NT2/D1 (cell line): ENCODE measurements at regions not wholly inside any gene's neighbourhood (a gene's known extent, or its start where the extent isn't known, plus 50 kb on each side); places are given as distances from the start of the nearest gene placed in this dataset.

ENCODE experiments used
- DNase-seq: peaks from one replicate; pipeline ENCODE4 v3.0.0-alpha.2; 2011; ENCODE audit warnings: low read depth, low spot score
- H3K27me3 ChIP-seq: 2 replicates; pipeline ENCODE4 v1.6.0; 2011; ENCODE audit warnings: mild to moderate bottlenecking; ENCODE audit not compliant: insufficient read length, insufficient read depth
- H3K36me3 ChIP-seq: 2 replicates; pipeline ENCODE4 v1.6.1; 2011; ENCODE audit warnings: mild to moderate bottlenecking, low read length, mixed read lengths; ENCODE audit not compliant: insufficient read depth, insufficient read length
- H3K4me1 ChIP-seq: 2 replicates; pipeline ENCODE4 v1.5.1; 2011; ENCODE audit not compliant: insufficient read depth, insufficient read length
- H3K4me3 ChIP-seq: 2 replicates; pipeline ENCODE4 v1.5.1; 2011; ENCODE audit warnings: low read depth; ENCODE audit not compliant: insufficient read length
- H3K9ac ChIP-seq: 2 replicates; pipeline ENCODE4 v1.6.0; 2011; ENCODE audit warnings: low read depth; ENCODE audit not compliant: insufficient read length
- H3K9me3 ChIP-seq: 2 replicates; pipeline ENCODE4 v1.5.1; 2011; ENCODE audit warnings: mild to moderate bottlenecking, low read length; ENCODE audit not compliant: insufficient read depth
- SUZ12 ChIP-seq: IDR thresholded peaks from 2 replicates; pipeline ENCODE4 v1.6.1; 2011; ENCODE audit not compliant: insufficient read length, insufficient read depth; ENCODE audit errors: extremely low read depth
- YY1 ChIP-seq: IDR thresholded peaks from 2 replicates; pipeline ENCODE4 v1.6.1; 2011; ENCODE audit not compliant: insufficient read length, insufficient read depth
- ZNF274 ChIP-seq: IDR thresholded peaks from 2 replicates; pipeline ENCODE4 v1.6.1; 2011; ENCODE audit warnings: mild to moderate bottlenecking, low read depth, low read length

- H3K9me3 ChIP-seq, result no peaks in the 10 kb centered on the region
- H3K9ac ChIP-seq, result no peak overlapping the region
- H3K4me3 ChIP-seq, result no peak overlapping the region
- no peaks in the 10 kb centered on the region for H3K4me1 ChIP-seq
- H3K27me3 ChIP-seq, result no peaks in the 10 kb centered on the region
- TF ChIP-seq SUZ12 (no peak), YY1 (no peak), ZNF274 (no peak)
- no peak for DNase-seq
- H3K36me3 ChIP-seq, result no peaks in the 10 kb centered on the region
Measured at GRCh38 chr2:185128996-185129395, 530.7 kb downstream of the ZNF804A start.

- Histone ChIP-seq H3K27me3 (no peaks in the 10 kb centered on the region), H3K4me1 (no peaks in the 10 kb centered on the region), H3K4me3 (no peak overlapping the region), H3K9me3 (no peaks in the 10 kb centered on the region), H3K9ac (no peak overlapping the region), H3K36me3 (no peaks in the 10 kb centered on the region)
- TF ChIP-seq YY1 (no peak), SUZ12 (no peak), ZNF274 (no peak)
- no peak for DNase-seq
Measured at GRCh38 chr2:185130685-185131084, 532.4 kb downstream of the ZNF804A start.

DNA sequence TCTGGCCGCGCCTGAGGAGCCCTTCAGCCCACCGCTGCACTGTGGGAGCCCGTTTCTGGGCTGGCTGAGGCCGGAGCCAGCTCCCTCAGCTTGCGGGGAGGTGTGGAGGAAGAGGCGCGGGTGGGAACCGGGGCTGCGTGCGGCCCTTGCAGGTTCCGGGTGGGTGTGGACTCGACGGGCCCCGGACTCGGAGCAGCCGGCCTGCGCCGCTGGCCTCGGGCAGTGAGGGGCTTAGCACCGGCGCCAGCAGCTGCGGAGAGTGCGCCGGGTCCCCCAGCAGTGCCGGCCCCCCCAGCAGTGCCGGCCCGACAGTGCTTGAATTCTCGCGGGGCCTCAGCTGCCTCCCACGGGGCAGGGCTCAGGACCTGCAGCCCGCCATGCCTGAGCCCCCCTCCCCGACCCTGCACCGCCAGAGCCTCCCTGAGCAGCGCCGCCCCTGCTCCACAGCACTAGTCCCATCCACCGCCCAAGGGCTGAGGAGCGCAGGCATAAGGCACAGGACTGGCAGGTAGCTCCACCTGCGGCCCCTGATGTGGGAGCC, 534.2 kb downstream of the ZNF804A start:
- TF ChIP-seq YY1 (no peak), SUZ12 (no peak)
- Histone ChIP-seq H3K27me3 (no peaks in the 10 kb centered on the region), H3K9ac (no peak overlapping the region), H3K9me3 (no peaks in the 10 kb centered on the region), H3K36me3 (no peaks in the 10 kb centered on the region), H3K4me1 (no peaks in the 10 kb centered on the region), H3K4me3 (no peak overlapping the region)
- DNase-seq, result no peak

- no peak overlapping the region for H3K9ac ChIP-seq
- peaks cover 8% of the 10 kb centered on the region; the same call in 1 of the 2 replicates for H3K9me3 ChIP-seq
- H3K4me3 ChIP-seq, result no peak overlapping the region
- TF ChIP-seq ZNF274 (no peak), YY1 (no peak), SUZ12 (no peak)
- no peaks in the 10 kb centered on the region for H3K27me3 ChIP-seq
- H3K36me3 ChIP-seq, result no peaks in the 10 kb centered on the region
- H3K4me1 ChIP-seq, result no peaks in the 10 kb centered on the region
- DNase-seq, result no peak
Measured at GRCh38 chr2:185137700-185138099, 539.4 kb downstream of the ZNF804A start.

GRCh38 chr2:185142677-185143076, 544.3 kb downstream of the ZNF804A start:
- no peak for TF ChIP-seq YY1
- TF ChIP-seq ZNF274, result no peak
- no peak for TF ChIP-seq SUZ12
- Histone ChIP-seq H3K27me3 (no peaks in the 10 kb centered on the region), H3K9ac (no peak overlapping the region), H3K4me1 (no peaks in the 10 kb centered on the region), H3K9me3 (peaks cover 8% of the 10 kb centered on the region; the same call in 1 of the 2 replicates), H3K36me3 (no peaks in the 10 kb centered on the region), H3K4me3 (no peak overlapping the region)
- no peak for DNase-seq

DNA sequence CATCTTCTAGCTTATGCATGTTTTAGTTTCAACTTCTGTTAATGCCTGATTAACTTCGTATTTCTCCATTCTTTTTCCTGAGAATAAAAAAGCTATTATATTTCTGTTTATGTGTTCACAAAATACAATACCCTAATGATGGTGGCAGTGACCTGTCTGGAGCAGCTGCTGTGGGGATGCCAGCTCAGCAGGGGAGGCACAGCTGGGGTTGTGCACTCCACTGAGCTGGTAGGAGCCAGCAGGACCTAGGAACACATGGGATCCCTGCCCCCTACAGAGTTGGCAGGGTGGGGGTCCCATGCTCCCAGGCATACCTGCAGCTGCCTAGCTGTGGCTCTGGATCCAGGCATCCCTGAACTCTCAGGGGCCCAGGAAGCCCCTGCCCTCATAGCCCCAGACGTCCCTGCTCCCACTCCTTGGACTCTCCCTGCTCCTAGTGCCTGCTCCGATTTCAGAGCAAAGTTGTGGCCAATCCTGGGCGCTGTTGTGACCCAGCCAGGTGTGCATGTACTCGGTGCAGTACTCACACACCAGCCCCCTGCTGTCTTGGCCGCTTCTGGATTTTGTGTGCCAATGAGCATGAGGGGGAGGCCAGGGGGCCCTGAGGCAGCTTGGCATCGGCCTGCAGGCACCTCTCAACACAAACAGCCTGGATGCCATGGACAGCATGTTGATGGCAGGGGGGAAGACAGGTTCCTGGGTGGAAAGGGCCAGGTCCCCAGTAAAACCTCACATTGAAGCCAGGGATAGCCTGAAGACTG, 546.0 kb downstream of the ZNF804A start:
- Histone ChIP-seq H3K4me3 (no peak overlapping the region), H3K4me1 (no peaks in the 10 kb centered on the region), H3K9ac (no peak overlapping the region), H3K36me3 (no peaks in the 10 kb centered on the region), H3K9me3 (peaks cover 8% of the 10 kb centered on the region; the same call in 1 of the 2 replicates), H3K27me3 (no peaks in the 10 kb centered on the region)
- DNase-seq, result no peak
- TF ChIP-seq ZNF274, result no peak
- TF ChIP-seq SUZ12, result no peak
- TF ChIP-seq YY1, result no peak

GRCh38 chr2:185145316-185146121, 547.2 kb downstream of the ZNF804A start:
- Histone ChIP-seq H3K4me1 (no peaks in the 10 kb centered on the region), H3K4me3 (no peak overlapping the region), H3K36me3 (no peaks in the 10 kb centered on the region), H3K9me3 (no peaks in the 10 kb centered on the region; the same call in 1 of the 2 replicates), H3K27me3 (no peaks in the 10 kb centered on the region), H3K9ac (no peak overlapping the region)
- TF ChIP-seq ZNF274 (no peak), SUZ12 (no peak), YY1 (no peak)
- no peak for DNase-seq
